ENCODE measurements at regions not wholly inside any gene's neighbourhood (a gene's known extent, or its start where the extent isn't known, plus 50 kb on each side); places are given as distances from the start of the nearest gene placed in this dataset.

DNA sequence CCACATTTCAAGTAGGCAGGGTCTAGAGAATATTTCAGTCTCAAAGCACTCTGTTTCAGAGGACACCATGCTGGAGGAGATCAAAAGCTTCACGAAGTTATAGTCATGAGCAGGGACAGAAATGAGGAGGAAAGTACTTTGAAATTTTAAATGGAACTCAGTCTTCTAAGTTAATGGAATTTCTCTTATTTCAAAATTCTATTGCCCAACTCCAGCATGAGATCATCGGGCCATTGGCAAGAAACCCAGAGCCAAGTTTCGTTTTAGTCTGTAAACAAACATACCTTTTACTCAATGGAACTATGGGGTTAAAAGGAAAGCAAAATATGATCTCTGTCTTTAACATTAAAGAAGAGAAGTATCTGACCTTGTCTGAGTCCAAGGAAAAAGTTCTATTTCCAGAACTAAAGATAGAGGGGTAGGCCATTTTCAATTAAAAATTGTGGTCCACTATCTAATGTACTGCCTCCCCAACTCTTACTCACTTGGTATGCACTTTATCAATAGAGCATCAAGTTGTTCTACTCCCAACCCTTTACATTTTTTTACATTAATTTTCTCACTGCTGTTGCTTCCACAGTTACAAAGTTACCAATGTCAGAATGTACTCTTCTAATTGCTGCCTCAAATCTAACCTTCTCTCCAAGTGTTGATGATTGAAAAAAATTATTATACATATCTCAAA lies 235.3 kb upstream of the NRSN1 start:
- H3K4me3 Mint-ChIP-seq (ENCODE audit: unreplicated experiment): no peak overlapping the region
- H3K27me3 Mint-ChIP-seq (ENCODE audit: unreplicated experiment): no peaks in the 10 kb centered on the region
- TF ChIP-seq, protein P1, sequence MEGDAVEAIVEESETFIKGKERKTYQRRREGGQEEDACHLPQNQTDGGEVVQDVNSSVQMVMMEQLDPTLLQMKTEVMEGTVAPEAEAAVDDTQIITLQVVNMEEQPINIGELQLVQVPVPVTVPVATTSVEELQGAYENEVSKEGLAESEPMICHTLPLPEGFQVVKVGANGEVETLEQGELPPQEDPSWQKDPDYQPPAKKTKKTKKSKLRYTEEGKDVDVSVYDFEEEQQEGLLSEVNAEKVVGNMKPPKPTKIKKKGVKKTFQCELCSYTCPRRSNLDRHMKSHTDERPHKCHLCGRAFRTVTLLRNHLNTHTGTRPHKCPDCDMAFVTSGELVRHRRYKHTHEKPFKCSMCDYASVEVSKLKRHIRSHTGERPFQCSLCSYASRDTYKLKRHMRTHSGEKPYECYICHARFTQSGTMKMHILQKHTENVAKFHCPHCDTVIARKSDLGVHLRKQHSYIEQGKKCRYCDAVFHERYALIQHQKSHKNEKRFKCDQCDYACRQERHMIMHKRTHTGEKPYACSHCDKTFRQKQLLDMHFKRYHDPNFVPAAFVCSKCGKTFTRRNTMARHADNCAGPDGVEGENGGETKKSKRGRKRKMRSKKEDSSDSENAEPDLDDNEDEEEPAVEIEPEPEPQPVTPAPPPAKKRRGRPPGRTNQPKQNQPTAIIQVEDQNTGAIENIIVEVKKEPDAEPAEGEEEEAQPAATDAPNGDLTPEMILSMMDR (IDR thresholded peaks at IDR 0.05): no peak
- H3K4me1 Mint-ChIP-seq (ENCODE audit: unreplicated experiment): no peaks in the 10 kb centered on the region
- H3K36me3 Mint-ChIP-seq (ENCODE audit: unreplicated experiment): no peaks in the 10 kb centered on the region
- DNase-seq (ENCODE audit: extremely low spot score, unreplicated experiment): no peak
- peaks cover 8% of the 10 kb centered on the region for H3K9me3 Mint-ChIP-seq (ENCODE audit: unreplicated experiment)
- H3K27ac Mint-ChIP-seq (ENCODE audit: unreplicated experiment): no peak overlapping the region

GRCh38 chr6:23905133-23905815 lies 220.7 kb upstream of the NRSN1 start:
- H3K27me3 Mint-ChIP-seq (ENCODE audit: unreplicated experiment): no peaks in the 10 kb centered on the region
- no peaks in the 10 kb centered on the region for H3K36me3 Mint-ChIP-seq (ENCODE audit: unreplicated experiment)
- TF ChIP-seq, protein P1 (IDR thresholded peaks at IDR 0.05): no peak
- no peak overlapping the region for H3K27ac Mint-ChIP-seq (ENCODE audit: unreplicated experiment)
- peaks cover 6% of the 10 kb centered on the region for H3K9me3 Mint-ChIP-seq (ENCODE audit: unreplicated experiment)
- no peak overlapping the region for H3K4me3 Mint-ChIP-seq (ENCODE audit: unreplicated experiment)
- DNase-seq (ENCODE audit: extremely low spot score, unreplicated experiment): no peak
- no peaks in the 10 kb centered on the region for H3K4me1 Mint-ChIP-seq (ENCODE audit: unreplicated experiment)

GRCh38 chr6:23910420-23910819 lies 215.6 kb upstream of the NRSN1 start:
- H3K4me3 Mint-ChIP-seq (ENCODE audit: unreplicated experiment): no peak overlapping the region
- H3K4me1 Mint-ChIP-seq (ENCODE audit: unreplicated experiment): no peaks in the 10 kb centered on the region
- H3K27ac Mint-ChIP-seq (ENCODE audit: unreplicated experiment): no peak overlapping the region
- no peaks in the 10 kb centered on the region for H3K27me3 Mint-ChIP-seq (ENCODE audit: unreplicated experiment)
- TF ChIP-seq, protein P1 (IDR thresholded peaks at IDR 0.05): no peak
- peaks cover 9% of the 10 kb centered on the region for H3K9me3 Mint-ChIP-seq (ENCODE audit: unreplicated experiment)
- H3K36me3 Mint-ChIP-seq (ENCODE audit: unreplicated experiment): no peaks in the 10 kb centered on the region
- DNase-seq (ENCODE audit: extremely low spot score, unreplicated experiment): no peak

DNA sequence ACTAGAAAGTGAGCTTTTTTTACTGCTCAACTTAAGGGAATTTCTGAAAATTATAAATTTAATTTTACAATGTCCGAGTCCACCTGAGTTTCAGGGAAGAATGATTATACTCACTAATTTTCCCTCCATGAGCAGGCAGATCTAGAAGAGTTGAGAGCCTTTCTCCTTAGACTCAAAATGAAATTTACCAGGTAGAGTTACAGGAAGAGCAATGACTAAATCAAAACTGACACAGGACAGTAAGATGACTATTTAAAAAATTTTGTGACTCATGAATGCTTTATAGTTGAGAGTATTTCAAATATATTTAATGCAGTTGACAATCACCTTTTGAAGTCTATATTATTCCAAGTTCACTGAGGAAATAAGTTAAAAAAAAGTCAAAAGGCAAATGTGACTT lies 198.1 kb upstream of the NRSN1 start:
- no peaks in the 10 kb centered on the region for H3K27me3 Mint-ChIP-seq (ENCODE audit: unreplicated experiment)
- H3K4me1 Mint-ChIP-seq (ENCODE audit: unreplicated experiment): no peaks in the 10 kb centered on the region
- no peak overlapping the region for H3K4me3 Mint-ChIP-seq (ENCODE audit: unreplicated experiment)
- H3K9me3 Mint-ChIP-seq (ENCODE audit: unreplicated experiment): peaks cover 4% of the 10 kb centered on the region
- TF ChIP-seq, protein P1 (IDR thresholded peaks at IDR 0.05): no peak
- H3K36me3 Mint-ChIP-seq (ENCODE audit: unreplicated experiment): no peaks in the 10 kb centered on the region
- H3K27ac Mint-ChIP-seq (ENCODE audit: unreplicated experiment): no peak overlapping the region
- DNase-seq (ENCODE audit: extremely low spot score, unreplicated experiment): no peak

DNA sequence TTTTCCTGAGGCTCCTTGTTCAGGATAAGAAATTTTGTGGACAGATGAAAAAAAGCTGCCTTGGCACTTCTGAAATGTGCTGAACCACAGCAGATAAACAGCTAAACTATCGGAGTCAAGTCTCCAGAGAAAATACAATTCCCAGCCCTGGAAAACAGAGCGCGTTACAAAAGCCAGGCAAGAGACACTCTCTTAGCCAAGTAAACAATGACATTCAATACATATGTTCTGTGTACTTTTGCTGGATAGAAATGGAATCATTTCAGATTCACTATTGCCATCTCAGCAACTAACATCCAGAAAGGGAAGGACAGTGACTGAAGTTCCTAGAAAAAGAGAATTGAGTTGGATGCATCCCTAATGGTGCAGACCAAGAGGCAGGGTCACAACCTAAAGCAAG lies 196.8 kb upstream of the NRSN1 start:
- Mint-ChIP-seq H3K4me3 (ENCODE audit: unreplicated experiment) (no peak overlapping the region), H3K27ac (ENCODE audit: unreplicated experiment) (no peak overlapping the region), H3K4me1 (ENCODE audit: unreplicated experiment) (no peaks in the 10 kb centered on the region), H3K9me3 (ENCODE audit: unreplicated experiment) (peaks cover 16% of the 10 kb centered on the region), H3K36me3 (ENCODE audit: unreplicated experiment) (no peaks in the 10 kb centered on the region), H3K27me3 (ENCODE audit: unreplicated experiment) (no peaks in the 10 kb centered on the region)
- no peak for DNase-seq (ENCODE audit: extremely low spot score, unreplicated experiment)
- TF ChIP-seq, protein P1 (IDR thresholded peaks at IDR 0.05): no peak

Data from osteocyte (in vitro differentiated cells).